Activated T-helper 17 cell treated with anti-CD3 and anti-CD28 coated beads, Interleukin-2, amount 50 U/mL, for 72 hours (primary cell): ENCODE measurements at regions not wholly inside any gene's neighbourhood (a gene's known extent, or its start where the extent isn't known, plus 50 kb on each side); places are given as distances from the start of the nearest gene placed in this dataset.
"Not testable (repeated sequence)": the region's sequence is repeated elsewhere in the genome, so short reads cannot be mapped to it uniquely, and the experiment has no call there.

ENCODE experiments used
- ATAC-seq: fragments of 150-1000 bp; cut with Tn5 transposase; replicated peaks from 2 replicates; pipeline ENCODE4 v1.10.0; 2021; ENCODE audit warnings: mild to moderate bottlenecking, moderate library complexity
- H3K27ac Mint-ChIP-seq: one replicate; pipeline ENCODE4 v1.8.0; 2022; ENCODE audit warnings: mixed read lengths
- H3K27me3 Mint-ChIP-seq: one replicate; pipeline ENCODE4 v1.8.0; 2022; ENCODE audit warnings: mixed read lengths
- H3K36me3 Mint-ChIP-seq: one replicate; pipeline ENCODE4 v1.8.0; 2022; ENCODE audit warnings: low read depth, mild to moderate bottlenecking, mixed read lengths
- H3K4me1 Mint-ChIP-seq: one replicate; pipeline ENCODE4 v1.8.0; 2022; ENCODE audit warnings: mixed read lengths
- H3K4me3 Mint-ChIP-seq: one replicate; pipeline ENCODE4 v1.8.0; 2022; ENCODE audit warnings: mild to moderate bottlenecking, mixed read lengths
- H3K9me3 Mint-ChIP-seq: one replicate; pipeline ENCODE4 v1.8.0; 2022; ENCODE audit warnings: mixed read lengths

GRCh38 chr3:182490596-182491491 is 302.5 kb upstream of the ATP11B start:
- H3K4me1 Mint-ChIP-seq = no peaks in the 10 kb centered on the region
- H3K4me3 Mint-ChIP-seq = no peak overlapping the region
- H3K9me3 Mint-ChIP-seq = no peaks in the 10 kb centered on the region
- no peak for ATAC-seq
- H3K27ac Mint-ChIP-seq = no peak overlapping the region
- no peaks in the 10 kb centered on the region for H3K36me3 Mint-ChIP-seq
- H3K27me3 Mint-ChIP-seq = peaks cover 6% of the 10 kb centered on the region

GRCh38 chr3:182491577-182491976 is 301.7 kb upstream of the ATP11B start:
- Mint-ChIP-seq H3K27ac (no peak overlapping the region), H3K4me3 (no peak overlapping the region), H3K27me3 (peaks cover 6% of the 10 kb centered on the region), H3K4me1 (no peaks in the 10 kb centered on the region), H3K9me3 (no peaks in the 10 kb centered on the region), H3K36me3 (no peaks in the 10 kb centered on the region)
- ATAC-seq = no peak

- no peaks in the 10 kb centered on the region for H3K9me3 Mint-ChIP-seq
Measured at GRCh38 chr3:182492536-182492935, 300.8 kb upstream of the ATP11B start.

GRCh38 chr3:182500289-182500688 is 293.0 kb upstream of the ATP11B start:
- no peak overlapping the region for H3K4me3 Mint-ChIP-seq
- peaks cover 6% of the 10 kb centered on the region for H3K27me3 Mint-ChIP-seq
- H3K36me3 Mint-ChIP-seq = no peaks in the 10 kb centered on the region
- ATAC-seq = no peak
- H3K9me3 Mint-ChIP-seq = no peaks in the 10 kb centered on the region
- H3K27ac Mint-ChIP-seq = no peak overlapping the region
- no peaks in the 10 kb centered on the region for H3K4me1 Mint-ChIP-seq

More at GRCh38 chr3:182492536-182492935, 300.8 kb upstream of the ATP11B start:
- H3K27ac Mint-ChIP-seq = no peak overlapping the region
- no peak overlapping the region for H3K4me3 Mint-ChIP-seq
- ATAC-seq = no peak
- H3K4me1 Mint-ChIP-seq = no peaks in the 10 kb centered on the region
- H3K36me3 Mint-ChIP-seq = no peaks in the 10 kb centered on the region
- H3K27me3 Mint-ChIP-seq = peaks cover 8% of the 10 kb centered on the region

GRCh38 chr3:182501856-182502255 is 291.4 kb upstream of the ATP11B start:
- Mint-ChIP-seq H3K4me3 (no peak overlapping the region), H3K4me1 (no peaks in the 10 kb centered on the region), H3K9me3 (no peaks in the 10 kb centered on the region), H3K36me3 (no peaks in the 10 kb centered on the region), H3K27me3 (peaks cover 11% of the 10 kb centered on the region), H3K27ac (no peak overlapping the region)
- ATAC-seq = no peak

GRCh38 chr3:182503401-182503800 is 289.9 kb upstream of the ATP11B start:
- Mint-ChIP-seq H3K27ac (no peak overlapping the region), H3K4me1 (no peaks in the 10 kb centered on the region), H3K27me3 (peaks cover 19% of the 10 kb centered on the region), H3K9me3 (no peaks in the 10 kb centered on the region), H3K36me3 (no peaks in the 10 kb centered on the region), H3K4me3 (no peak overlapping the region)
- no peak for ATAC-seq

- Mint-ChIP-seq H3K9me3 (no peaks in the 10 kb centered on the region), H3K27me3 (peaks cover 17% of the 10 kb centered on the region), H3K4me3 (no peak overlapping the region), H3K27ac (no peak overlapping the region), H3K36me3 (no peaks in the 10 kb centered on the region), H3K4me1 (no peaks in the 10 kb centered on the region)
- no peak for ATAC-seq
Measured at GRCh38 chr3:182508919-182509711, 284.2 kb upstream of the ATP11B start.

GRCh38 chr3:182509844-182510460 is 283.4 kb upstream of the ATP11B start:
- H3K36me3 Mint-ChIP-seq = no peaks in the 10 kb centered on the region
- no peak overlapping the region for H3K27ac Mint-ChIP-seq
- no peak for ATAC-seq
- H3K4me1 Mint-ChIP-seq = no peaks in the 10 kb centered on the region
- peaks cover 17% of the 10 kb centered on the region for H3K27me3 Mint-ChIP-seq
- H3K9me3 Mint-ChIP-seq = no peaks in the 10 kb centered on the region
- H3K4me3 Mint-ChIP-seq = no peak overlapping the region

GRCh38 chr3:182514236-182514964 is 278.9 kb upstream of the ATP11B start:
- ATAC-seq = no peak
- H3K4me3 Mint-ChIP-seq = no peak overlapping the region
- no peaks in the 10 kb centered on the region for H3K4me1 Mint-ChIP-seq
- no peak overlapping the region for H3K27ac Mint-ChIP-seq
- H3K9me3 Mint-ChIP-seq = no peaks in the 10 kb centered on the region
- H3K36me3 Mint-ChIP-seq = no peaks in the 10 kb centered on the region
- H3K27me3 Mint-ChIP-seq = no peaks in the 10 kb centered on the region

- Mint-ChIP-seq H3K4me3 (no peak overlapping the region), H3K27me3 (no peaks in the 10 kb centered on the region), H3K36me3 (no peaks in the 10 kb centered on the region), H3K4me1 (no peaks in the 10 kb centered on the region), H3K9me3 (no peaks in the 10 kb centered on the region), H3K27ac (no peak overlapping the region)
- no peak for ATAC-seq
Measured at GRCh38 chr3:182516597-182517336, 276.5 kb upstream of the ATP11B start.

GRCh38 chr3:182519569-182519968 is 273.7 kb upstream of the ATP11B start:
- Mint-ChIP-seq H3K4me3 (no peak overlapping the region), H3K36me3 (no peaks in the 10 kb centered on the region), H3K4me1 (no peaks in the 10 kb centered on the region), H3K9me3 (no peaks in the 10 kb centered on the region), H3K27ac (no peak overlapping the region), H3K27me3 (no peaks in the 10 kb centered on the region)
- no peak for ATAC-seq

GRCh38 chr3:182521339-182521738 is 272.0 kb upstream of the ATP11B start:
- no peaks in the 10 kb centered on the region for H3K9me3 Mint-ChIP-seq
- H3K27me3 Mint-ChIP-seq = no peaks in the 10 kb centered on the region
- no peaks in the 10 kb centered on the region for H3K4me1 Mint-ChIP-seq
- no peak overlapping the region for H3K4me3 Mint-ChIP-seq
- no peaks in the 10 kb centered on the region for H3K36me3 Mint-ChIP-seq
- H3K27ac Mint-ChIP-seq = no peak overlapping the region
- no peak for ATAC-seq

GRCh38 chr3:182523424-182523823 is 269.9 kb upstream of the ATP11B start:
- H3K27me3 Mint-ChIP-seq, ATAC-seq: not testable (repeated sequence)

GRCh38 chr3:182523836-182524235 is 269.5 kb upstream of the ATP11B start:
- no peak for ATAC-seq
- Mint-ChIP-seq H3K4me1 (no peaks in the 10 kb centered on the region), H3K36me3 (no peaks in the 10 kb centered on the region), H3K9me3 (no peaks in the 10 kb centered on the region), H3K27me3 (no peaks in the 10 kb centered on the region), H3K27ac (no peak overlapping the region), H3K4me3 (no peak overlapping the region)

More at GRCh38 chr3:182523424-182523823, 269.9 kb upstream of the ATP11B start:
- not testable (repeated sequence) for H3K27ac Mint-ChIP-seq, H3K4me1 Mint-ChIP-seq, H3K36me3 Mint-ChIP-seq, H3K4me3 Mint-ChIP-seq, H3K9me3 Mint-ChIP-seq
